ENCODE measurements at regions not wholly inside any gene's neighbourhood (a gene's known extent, or its start where the extent isn't known, plus 50 kb on each side); places are given as distances from the start of the nearest gene placed in this dataset.

DNA sequence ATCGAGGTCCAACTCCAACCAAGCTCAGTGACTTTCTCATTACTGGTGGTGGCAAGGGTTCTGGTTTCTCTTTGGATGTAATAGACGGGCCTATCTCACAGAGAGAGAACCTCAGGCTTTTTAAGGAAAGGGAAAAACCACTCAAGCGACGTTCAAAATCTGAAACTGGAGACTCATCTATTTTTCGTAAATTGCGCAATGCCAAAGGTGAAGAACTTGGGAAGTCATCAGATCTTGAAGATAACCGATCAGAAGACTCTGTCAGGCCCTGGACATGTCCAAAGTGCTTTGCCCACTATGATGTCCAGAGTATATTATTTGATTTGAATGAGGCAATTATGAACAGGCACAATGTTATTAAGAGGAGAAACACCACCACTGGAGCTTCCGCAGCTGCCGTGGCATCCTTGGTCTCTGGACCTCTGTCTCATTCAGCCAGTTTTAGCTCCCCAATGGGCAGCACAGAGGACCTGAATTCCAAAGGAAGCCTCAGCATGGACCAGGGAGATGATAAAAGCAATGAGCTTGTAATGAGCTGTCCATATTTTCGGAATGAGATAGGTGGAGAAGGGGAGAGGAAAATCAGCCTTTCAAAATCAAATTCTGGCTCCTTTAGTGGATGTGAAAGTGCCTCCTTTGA lies 343.5 kb upstream of the RGS6 start:
- TF ChIP-seq, protein P1, sequence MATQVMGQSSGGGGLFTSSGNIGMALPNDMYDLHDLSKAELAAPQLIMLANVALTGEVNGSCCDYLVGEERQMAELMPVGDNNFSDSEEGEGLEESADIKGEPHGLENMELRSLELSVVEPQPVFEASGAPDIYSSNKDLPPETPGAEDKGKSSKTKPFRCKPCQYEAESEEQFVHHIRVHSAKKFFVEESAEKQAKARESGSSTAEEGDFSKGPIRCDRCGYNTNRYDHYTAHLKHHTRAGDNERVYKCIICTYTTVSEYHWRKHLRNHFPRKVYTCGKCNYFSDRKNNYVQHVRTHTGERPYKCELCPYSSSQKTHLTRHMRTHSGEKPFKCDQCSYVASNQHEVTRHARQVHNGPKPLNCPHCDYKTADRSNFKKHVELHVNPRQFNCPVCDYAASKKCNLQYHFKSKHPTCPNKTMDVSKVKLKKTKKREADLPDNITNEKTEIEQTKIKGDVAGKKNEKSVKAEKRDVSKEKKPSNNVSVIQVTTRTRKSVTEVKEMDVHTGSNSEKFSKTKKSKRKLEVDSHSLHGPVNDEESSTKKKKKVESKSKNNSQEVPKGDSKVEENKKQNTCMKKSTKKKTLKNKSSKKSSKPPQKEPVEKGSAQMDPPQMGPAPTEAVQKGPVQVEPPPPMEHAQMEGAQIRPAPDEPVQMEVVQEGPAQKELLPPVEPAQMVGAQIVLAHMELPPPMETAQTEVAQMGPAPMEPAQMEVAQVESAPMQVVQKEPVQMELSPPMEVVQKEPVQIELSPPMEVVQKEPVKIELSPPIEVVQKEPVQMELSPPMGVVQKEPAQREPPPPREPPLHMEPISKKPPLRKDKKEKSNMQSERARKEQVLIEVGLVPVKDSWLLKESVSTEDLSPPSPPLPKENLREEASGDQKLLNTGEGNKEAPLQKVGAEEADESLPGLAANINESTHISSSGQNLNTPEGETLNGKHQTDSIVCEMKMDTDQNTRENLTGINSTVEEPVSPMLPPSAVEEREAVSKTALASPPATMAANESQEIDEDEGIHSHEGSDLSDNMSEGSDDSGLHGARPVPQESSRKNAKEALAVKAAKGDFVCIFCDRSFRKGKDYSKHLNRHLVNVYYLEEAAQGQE (IDR thresholded peaks at IDR 0.05; ENCODE audit: insufficient read depth in 1 of 2, low read depth in 2 of 2, low read length in 2 of 2) = no peak
- no peak for TF ChIP-seq POLR2AphosphoS5 (IDR thresholded peaks at IDR 0.05; ENCODE audit: low read depth, low read length)
- no peak for TF ChIP-seq SIN3A (IDR thresholded peaks at IDR 0.05; ENCODE audit: borderline replicate concordance, insufficient read depth, low read length)
- TF ChIP-seq TAF1 (IDR thresholded peaks at IDR 0.05; ENCODE audit: borderline replicate concordance, insufficient read depth, low read length) = no peak
- TF ChIP-seq FOXP2 (optimal IDR thresholded peaks at IDR 0.05; ENCODE audit: borderline replicate concordance, extremely low read depth, extremely low read length, insufficient read depth) = no peak
